ENCODE measurements at regions not wholly inside any gene's neighbourhood (a gene's known extent, or its start where the extent isn't known, plus 50 kb on each side); places are given as distances from the start of the nearest gene placed in this dataset.

- DNase-seq = no peak
Measured at GRCh38 chr12:77722536-77722935, 108.2 kb upstream of the NAV3 start.

- DNase-seq = no peak
Measured at GRCh38 chr12:77720258-77720657, 110.4 kb upstream of the NAV3 start.

GRCh38 chr12:77710209-77710608 lies 120.5 kb upstream of the NAV3 start:
- DNase-seq = no peak

- DNase-seq = no peak
Measured at GRCh38 chr12:77697126-77697525, 133.6 kb upstream of the NAV3 start.

GRCh38 chr12:77696183-77696582 lies 134.5 kb upstream of the NAV3 start:
- no peak for DNase-seq

DNA sequence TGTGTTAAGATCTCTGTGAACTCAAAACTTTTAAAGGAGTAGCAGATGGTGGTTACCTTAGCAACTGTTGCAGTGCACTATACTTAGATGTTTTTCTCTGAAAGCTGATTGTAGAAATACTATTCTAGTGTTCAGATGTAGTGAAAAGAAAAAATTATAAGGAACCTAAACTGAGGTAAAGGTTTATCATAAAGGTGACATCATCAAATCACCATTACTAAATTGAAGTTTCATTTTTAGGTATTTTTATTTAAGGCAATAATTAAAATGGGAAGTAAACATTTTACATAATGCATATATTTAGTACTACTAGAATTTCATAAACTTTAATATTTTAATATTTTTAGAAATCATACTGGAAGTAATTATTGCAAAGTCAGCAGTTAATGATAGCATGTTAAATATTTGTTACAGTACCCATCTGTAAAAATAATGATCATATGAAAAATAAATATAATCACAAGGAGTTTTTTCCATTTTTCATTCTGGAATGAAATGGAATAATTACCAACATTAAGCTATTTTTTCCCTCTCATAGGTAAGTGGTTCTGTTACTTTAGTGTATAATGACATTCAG lies 141.1 kb upstream of the NAV3 start:
- no peak for DNase-seq

GRCh38 chr12:77687321-77687720 lies 143.4 kb upstream of the NAV3 start:
- no peak for DNase-seq

GRCh38 chr12:77686760-77687159 lies 143.9 kb upstream of the NAV3 start:
- DNase-seq = no peak

DNA sequence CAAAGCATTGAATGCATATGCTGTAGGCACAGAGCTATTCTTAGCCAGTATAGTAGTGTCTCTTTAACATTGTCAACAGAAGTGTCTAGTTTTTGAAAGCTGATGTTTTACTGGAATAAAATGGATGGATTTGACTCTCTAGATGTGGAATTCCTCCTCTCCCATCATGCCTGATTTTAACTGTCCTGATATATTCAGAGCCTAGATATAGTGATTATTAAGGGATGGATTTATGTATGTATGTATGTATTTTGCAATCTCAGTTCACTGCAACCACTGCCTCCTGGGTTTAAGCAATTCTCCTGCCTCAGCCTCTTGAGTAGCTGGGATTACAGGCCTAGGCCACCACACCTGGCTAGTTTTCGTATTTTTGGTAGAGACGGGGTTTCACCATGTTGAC lies 144.8 kb upstream of the NAV3 start:
- no peak for DNase-seq

- peak; percentile 28 to 31 for DNase-seq
Measured at GRCh38 chr12:77685112-77685511, 145.6 kb upstream of the NAV3 start.

DNA sequence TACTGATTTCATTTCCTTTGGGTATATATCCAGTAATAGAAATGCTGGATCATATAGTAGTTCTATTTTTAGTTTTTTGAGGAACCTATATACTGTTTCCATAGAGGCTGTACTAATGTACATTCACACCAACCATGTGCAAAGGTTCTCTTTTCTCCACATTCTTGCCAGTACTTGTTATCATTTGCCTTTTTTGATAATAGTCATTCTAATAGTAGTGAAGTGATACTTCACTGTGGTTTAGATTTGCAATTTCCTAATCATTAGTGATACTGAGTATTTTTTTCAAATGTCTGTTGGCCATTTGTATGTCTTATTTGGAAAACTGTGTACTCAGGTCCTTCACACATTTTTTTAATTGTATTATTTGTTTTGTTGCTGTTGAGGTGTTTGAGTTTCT lies 148.2 kb upstream of the NAV3 start:
- DNase-seq = no peak

DNA sequence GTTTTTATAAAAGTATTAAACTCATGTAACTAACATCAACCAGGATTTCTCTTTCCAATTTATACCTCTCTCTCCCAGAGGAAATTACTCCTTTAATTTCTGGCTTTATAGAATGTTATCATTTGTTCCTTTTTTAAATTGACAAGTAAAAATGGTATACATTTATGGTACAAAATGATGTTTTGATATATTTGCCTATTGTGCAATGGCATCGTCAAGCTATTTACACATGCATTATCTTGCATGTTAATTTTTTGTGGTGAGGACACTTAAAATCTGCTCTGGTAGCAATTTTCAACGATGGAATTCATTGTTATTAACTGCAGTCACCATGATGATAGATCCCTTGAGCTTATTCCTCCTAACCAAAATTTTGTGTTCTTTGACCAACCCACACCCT lies 149.0 kb upstream of the NAV3 start:
- no peak for DNase-seq

- no peak for DNase-seq
Measured at GRCh38 chr12:77679686-77680085, 151.0 kb upstream of the NAV3 start.

GRCh38 chr12:77678621-77679020 lies 152.1 kb upstream of the NAV3 start:
- no peak for DNase-seq

DNA sequence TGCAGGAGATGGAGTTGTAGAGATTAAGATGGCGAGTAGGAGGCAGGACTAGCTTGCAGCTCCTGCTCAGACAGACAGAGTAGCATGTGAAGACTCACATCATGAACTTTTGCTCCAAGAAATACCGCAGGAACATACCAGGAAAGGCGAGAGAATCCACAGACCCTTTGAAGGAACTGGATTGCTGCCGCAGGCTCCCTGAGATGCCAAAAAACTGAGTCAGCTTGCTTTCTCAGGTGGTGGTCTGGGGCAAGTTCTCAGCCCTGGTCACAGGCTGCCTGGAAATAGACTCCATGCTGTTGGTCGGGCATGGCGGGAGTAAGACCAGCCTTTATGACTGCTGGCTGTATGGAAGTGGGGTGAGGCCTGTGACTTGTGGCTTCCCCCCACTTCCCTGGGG lies 163.6 kb upstream of the NAV3 start:
- no peak for DNase-seq

GRCh38 chr12:77648716-77649115 lies 182.0 kb upstream of the NAV3 start:
- no peak for DNase-seq

DNA sequence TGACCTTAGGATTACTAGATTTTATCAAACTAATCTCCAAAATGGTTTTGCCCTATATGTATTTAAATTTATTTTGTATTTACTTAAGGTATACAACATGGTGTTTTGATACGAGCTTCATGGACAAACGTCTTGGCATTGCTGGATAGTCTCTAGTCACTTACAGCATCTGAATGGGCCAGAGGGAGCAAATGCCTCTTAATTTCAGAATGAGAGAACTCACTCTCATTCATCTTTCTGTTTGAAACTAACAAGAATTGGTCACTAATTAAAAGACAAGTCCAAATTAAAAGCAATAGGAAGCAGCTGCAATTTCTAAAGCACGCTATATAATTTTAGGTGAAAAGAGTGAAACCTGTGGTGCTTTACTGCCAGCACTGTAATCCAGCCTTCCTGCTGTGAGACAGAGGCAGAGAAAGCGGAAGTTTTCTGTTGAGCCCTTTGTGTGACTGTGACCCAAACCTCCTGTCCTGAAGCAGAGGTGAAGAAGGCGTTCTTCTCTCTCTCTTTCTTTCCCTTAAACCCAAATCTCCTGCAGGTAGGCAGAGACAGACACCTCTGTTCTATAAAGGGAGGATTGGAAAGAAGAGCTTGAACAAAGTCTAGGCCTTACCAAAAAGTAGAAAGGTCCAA lies 184.6 kb upstream of the NAV3 start:
- no peak for DNase-seq

DNA sequence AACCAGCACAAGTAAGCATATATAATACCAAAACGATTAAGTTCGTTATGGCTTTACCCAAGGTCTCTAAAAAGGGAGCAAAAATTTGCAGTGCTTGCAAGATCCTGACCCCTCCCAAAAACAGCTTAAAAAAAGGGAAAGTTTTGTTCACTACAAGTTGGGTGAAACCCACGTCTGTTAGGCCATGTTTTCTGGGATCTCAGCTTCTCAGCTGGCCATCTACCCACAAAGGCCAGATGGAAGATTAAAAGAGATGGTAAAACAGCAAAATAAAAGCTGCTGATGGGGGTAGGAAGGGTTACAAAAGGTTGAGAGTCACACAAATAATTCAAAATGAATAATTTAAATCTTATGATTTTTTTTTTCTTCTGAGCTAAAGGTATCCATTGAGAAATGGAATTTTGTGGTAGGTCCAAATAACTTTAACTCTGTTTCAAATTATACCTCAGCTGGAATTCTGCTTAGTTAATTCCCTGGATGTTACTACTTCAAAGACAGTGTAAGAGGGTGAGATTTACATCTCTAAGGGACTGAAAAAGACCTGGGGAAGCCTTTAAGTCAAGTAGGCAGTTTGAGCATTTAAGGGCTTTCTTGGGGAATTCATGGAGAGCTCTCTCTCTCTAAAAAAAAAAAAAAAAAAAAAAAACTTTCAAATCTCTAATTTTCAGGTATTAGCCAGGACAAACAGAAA lies 185.6 kb upstream of the NAV3 start:
- DNase-seq = no peak

DNA sequence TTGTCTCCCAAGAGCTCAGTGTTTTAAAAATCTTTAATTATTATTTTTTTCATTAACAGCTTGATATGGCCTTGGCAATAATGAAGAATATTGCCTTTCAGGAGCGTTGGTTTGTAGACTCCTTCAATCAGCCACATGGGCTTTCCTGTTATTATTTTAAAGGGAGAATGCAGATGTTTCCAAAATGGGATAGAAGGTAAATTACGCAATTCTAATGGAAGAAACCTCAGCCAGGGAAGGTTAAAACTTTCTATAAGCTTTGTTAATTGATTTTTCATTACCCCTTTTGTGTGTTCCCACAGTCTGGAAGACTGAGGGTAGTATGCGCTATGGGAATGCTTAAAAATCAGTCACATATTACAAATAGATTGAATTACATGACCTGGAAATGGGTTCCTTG lies 188.4 kb upstream of the NAV3 start:
- DNase-seq = no peak

- DNase-seq = no peak
Measured at GRCh38 chr12:77640356-77640755, 190.3 kb upstream of the NAV3 start.

DNA sequence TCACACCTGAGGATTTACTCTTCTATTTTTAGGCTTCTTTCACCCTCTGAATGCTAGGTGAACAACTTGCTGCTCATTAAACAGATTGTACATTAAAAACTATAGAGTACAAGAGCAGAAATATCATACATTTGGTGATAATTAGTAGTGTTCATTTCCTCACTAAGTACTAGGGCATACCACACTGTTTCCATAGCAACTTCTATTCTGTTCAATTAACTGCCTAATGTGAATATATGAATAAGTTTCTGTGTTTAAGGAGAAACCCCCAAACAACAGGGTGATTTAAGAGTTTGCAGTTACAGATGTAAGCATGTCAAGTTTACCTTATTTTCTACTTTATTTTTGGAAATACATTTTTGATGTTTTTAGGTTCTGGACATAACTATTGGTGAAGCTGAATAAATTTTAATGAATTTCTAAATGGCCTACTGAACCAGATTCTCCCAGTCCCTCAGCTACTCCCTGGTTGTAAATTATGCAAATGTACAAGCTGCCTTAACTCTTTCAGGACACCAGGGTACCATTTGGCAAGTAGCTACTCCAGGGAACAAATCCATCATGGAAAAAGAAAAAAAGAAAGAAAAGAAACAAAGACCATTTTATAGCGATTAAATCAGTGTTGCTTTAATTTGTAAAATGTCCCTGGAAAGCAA lies 199.8 kb upstream of the NAV3 start:
- DNase-seq = no peak

GRCh38 chr12:77630344-77630743 lies 200.3 kb upstream of the NAV3 start:
- no peak for DNase-seq

DNA sequence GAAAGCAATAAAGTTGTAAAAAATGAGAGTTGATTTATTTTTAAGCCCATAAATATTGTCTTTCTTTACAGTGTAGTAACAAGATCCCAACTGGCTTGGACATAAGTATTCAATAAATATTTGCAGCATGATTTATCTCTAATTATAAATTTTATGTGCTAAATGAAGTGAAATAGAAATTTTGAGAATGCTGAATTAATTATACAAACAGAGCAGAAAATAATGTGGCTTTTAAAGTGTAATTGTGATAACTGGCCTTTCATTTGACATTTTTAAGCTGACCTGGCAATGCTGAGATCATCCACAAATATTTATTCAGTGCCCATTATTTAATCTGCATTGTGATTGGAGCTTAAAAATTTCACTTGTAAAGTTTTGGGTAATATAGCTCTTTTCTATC lies 201.6 kb upstream of the NAV3 start:
- DNase-seq = no peak

- no peak for DNase-seq
Measured at GRCh38 chr12:77625441-77625840, 205.3 kb upstream of the NAV3 start.

All from AML-193 (cell line).